GM12872 (cell line): ENCODE measurements at regions not wholly inside any gene's neighbourhood (a gene's known extent, or its start where the extent isn't known, plus 50 kb on each side); places are given as distances from the start of the nearest gene placed in this dataset.

Source experiments
- TF ChIP-seq, protein P1 (sequence below): IDR thresholded peaks from 3 replicates; pipeline ENCODE4 v1.5.1; 2011; ENCODE audit warnings: low read depth, mild to moderate bottlenecking, low read length, moderate library complexity; ENCODE audit not compliant: insufficient read depth

GRCh38 chr9:26210338-26210851 lies 532.2 kb upstream of the TUSC1 start:
- TF ChIP-seq, protein P1, sequence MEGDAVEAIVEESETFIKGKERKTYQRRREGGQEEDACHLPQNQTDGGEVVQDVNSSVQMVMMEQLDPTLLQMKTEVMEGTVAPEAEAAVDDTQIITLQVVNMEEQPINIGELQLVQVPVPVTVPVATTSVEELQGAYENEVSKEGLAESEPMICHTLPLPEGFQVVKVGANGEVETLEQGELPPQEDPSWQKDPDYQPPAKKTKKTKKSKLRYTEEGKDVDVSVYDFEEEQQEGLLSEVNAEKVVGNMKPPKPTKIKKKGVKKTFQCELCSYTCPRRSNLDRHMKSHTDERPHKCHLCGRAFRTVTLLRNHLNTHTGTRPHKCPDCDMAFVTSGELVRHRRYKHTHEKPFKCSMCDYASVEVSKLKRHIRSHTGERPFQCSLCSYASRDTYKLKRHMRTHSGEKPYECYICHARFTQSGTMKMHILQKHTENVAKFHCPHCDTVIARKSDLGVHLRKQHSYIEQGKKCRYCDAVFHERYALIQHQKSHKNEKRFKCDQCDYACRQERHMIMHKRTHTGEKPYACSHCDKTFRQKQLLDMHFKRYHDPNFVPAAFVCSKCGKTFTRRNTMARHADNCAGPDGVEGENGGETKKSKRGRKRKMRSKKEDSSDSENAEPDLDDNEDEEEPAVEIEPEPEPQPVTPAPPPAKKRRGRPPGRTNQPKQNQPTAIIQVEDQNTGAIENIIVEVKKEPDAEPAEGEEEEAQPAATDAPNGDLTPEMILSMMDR, result no peak

- TF ChIP-seq, protein P1, result no peak
Measured at GRCh38 chr9:26205261-26205660, 527.0 kb upstream of the TUSC1 start.

GRCh38 chr9:26193237-26193636 lies 515.0 kb upstream of the TUSC1 start:
- TF ChIP-seq, protein P1, result no peak

GRCh38 chr9:26191711-26192110 lies 513.5 kb upstream of the TUSC1 start:
- TF ChIP-seq, protein P1, result no peak

DNA sequence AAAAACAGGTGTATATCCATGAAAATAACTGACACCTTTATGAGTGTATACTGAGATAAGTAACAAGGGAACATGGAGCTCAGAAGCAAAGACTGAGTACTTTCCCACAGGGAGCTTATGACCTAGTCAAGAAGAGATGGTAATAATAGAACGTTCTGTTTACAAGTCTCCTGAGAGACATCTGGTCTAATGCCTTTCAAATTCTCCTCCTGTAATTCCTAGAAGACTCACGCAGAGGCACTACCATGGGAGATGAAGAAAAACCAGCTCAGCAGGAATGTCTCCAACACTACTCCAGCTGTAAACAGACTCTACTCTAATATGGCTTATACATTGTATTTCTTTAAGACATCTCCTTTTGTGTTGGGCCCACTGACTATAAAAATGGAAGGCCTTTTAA lies 503.6 kb upstream of the TUSC1 start:
- TF ChIP-seq, protein P1, result no peak

GRCh38 chr9:26176628-26177027 lies 498.4 kb upstream of the TUSC1 start:
- TF ChIP-seq, protein P1, result no peak

DNA sequence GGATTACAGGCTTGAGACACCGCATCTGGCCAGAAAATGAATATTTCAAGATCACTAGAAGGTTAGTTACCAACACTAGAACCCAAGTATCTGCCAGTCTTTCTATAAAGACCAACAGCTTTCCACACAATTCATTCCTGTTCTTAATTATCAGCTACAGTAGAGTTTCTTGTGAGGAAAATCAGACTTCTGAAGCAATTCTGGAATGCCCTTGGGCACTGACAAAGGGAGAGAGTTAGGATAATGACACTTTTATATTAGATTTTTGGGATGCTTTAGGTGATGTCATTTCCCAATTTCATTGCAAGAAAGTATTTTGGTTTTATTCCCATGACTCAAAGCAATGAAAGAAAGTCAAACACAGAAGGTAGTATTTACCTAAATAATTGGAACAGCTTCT lies 497.0 kb upstream of the TUSC1 start:
- TF ChIP-seq, protein P1, result no peak

- TF ChIP-seq, protein P1, result no peak
Measured at GRCh38 chr9:26172301-26172700, 494.1 kb upstream of the TUSC1 start.
